Smooth muscle cell (in vitro differentiated cells): ENCODE measurements at regions not wholly inside any gene's neighbourhood (a gene's known extent, or its start where the extent isn't known, plus 50 kb on each side); places are given as distances from the start of the nearest gene placed in this dataset.

Experiments
- DNase-seq: peaks from one replicate; lab custom pipeline; 2025; ENCODE audit not compliant: unreplicated experiment; lab: John Stamatoyannopoulos, UW
- H2AFZ ChIP-seq: fragments of 200-600 bp; sonication (generic); 2 replicates; pipeline ENCODE4 v1.6.0; 2016; ENCODE audit warnings: antibody characterized with exemption, low read depth, mild to moderate bottlenecking
- H3F3A ChIP-seq: fragments of 200-600 bp; sonication (generic); 2 replicates; pipeline ENCODE4 v1.6.0; 2017; ENCODE audit warnings: antibody characterized with exemption, low read depth
- H3K27ac ChIP-seq: fragments of 200-600 bp; sonication (generic); 2 replicates; pipeline ENCODE4 v1.5.1; 2016; ENCODE audit warnings: low read depth, mild to moderate bottlenecking
- H3K27me3 ChIP-seq: fragments of 200-600 bp; sonication (generic); 2 replicates; pipeline ENCODE4 v1.6.1; 2016; ENCODE audit warnings: low read depth, mild to moderate bottlenecking
- H3K36me3 ChIP-seq: fragments of 200-600 bp; sonication (generic); 2 replicates; pipeline ENCODE4 v1.5.1; 2016; ENCODE audit warnings: low read depth
- H3K4me1 ChIP-seq: fragments of 200-600 bp; sonication (generic); 2 replicates; pipeline ENCODE4 v1.5.1; 2016; ENCODE audit warnings: low read depth
- H3K4me2 ChIP-seq: fragments of 200-600 bp; sonication (generic); 2 replicates; pipeline ENCODE4 v1.6.0; 2016; ENCODE audit warnings: mild to moderate bottlenecking
- H3K4me3 ChIP-seq: fragments of 200-600 bp; sonication (generic); 2 replicates; pipeline ENCODE4 v1.5.1; 2016; ENCODE audit warnings: mild to moderate bottlenecking
- H3K79me2 ChIP-seq: fragments of 200-600 bp; sonication (generic); 2 replicates; pipeline ENCODE4 v1.6.0; 2016; ENCODE audit warnings: low read depth, mild to moderate bottlenecking
- H3K9ac ChIP-seq: fragments of 200-600 bp; sonication (generic); 2 replicates; pipeline ENCODE4 v1.6.0; 2016; ENCODE audit warnings: low read depth
- H3K9me3 ChIP-seq: fragments of 200-600 bp; sonication (generic); replicated peaks from 2 replicates; pipeline ENCODE4 v1.5.1; 2016; ENCODE audit warnings: low read depth
- H4K20me1 ChIP-seq: fragments of 200-600 bp; sonication (generic); 2 replicates; pipeline ENCODE4 v1.6.0; 2016; ENCODE audit warnings: low read depth
- CTCF ChIP-seq: fragments of 200-600 bp; sonication (generic); IDR thresholded peaks from 2 replicates; pipeline ENCODE4 v1.5.1; 2017; ENCODE audit warnings: borderline replicate concordance, mild to moderate bottlenecking, antibody characterized with exemption; ENCODE audit not compliant: insufficient read depth, poor library complexity, severe bottlenecking
- WGBS: methylation state at CpG from one replicate; pipeline ENCODE4 v1.1.7; 2016; ENCODE audit warnings: low lambda C conversion rate; 5-methylcytosine and 5-hydroxymethylcytosine counted together

GRCh38 chr6:139448051-139448649 is 73.7 kb upstream of the CITED2 start:
- H3K79me2 ChIP-seq, result no peaks in the 10 kb centered on the region
- H2AFZ ChIP-seq, result peak overlapping the region; percentile 74

GRCh38 chr6:139447656-139447975 is 73.2 kb upstream of the CITED2 start:
- no peak overlapping the region for H3K4me2 ChIP-seq
- WGBS, result 88% methylated on average over 1 of the region's 1 CpG
- no peaks in the 10 kb centered on the region for H3K9me3 ChIP-seq
- no peaks in the 10 kb centered on the region for H3F3A ChIP-seq
- no peaks in the 10 kb centered on the region for H4K20me1 ChIP-seq
- H3K79me2 ChIP-seq, result no peaks in the 10 kb centered on the region
- H3K4me1 ChIP-seq, result peaks cover 17% of the 10 kb centered on the region
- DNase-seq, result no peak
- no peak for TF ChIP-seq CTCF
- H3K36me3 ChIP-seq, result no peaks in the 10 kb centered on the region
- H3K27ac ChIP-seq, result no peak overlapping the region
- H3K4me3 ChIP-seq, result no peak overlapping the region
- peak overlapping the region; percentile 74 for H2AFZ ChIP-seq
- no peak overlapping the region for H3K9ac ChIP-seq
- H3K27me3 ChIP-seq, result no peaks in the 10 kb centered on the region

More at GRCh38 chr6:139448051-139448649, 73.7 kb upstream of the CITED2 start:
- peak overlapping the region; percentile 12 for H3K27ac ChIP-seq
- no peak overlapping the region for H3K4me3 ChIP-seq
- H3K4me2 ChIP-seq, result no peak overlapping the region
- H3K36me3 ChIP-seq, result no peaks in the 10 kb centered on the region
- 73% methylated on average over 2 of the region's 2 CpGs for WGBS
- no peaks in the 10 kb centered on the region for H3F3A ChIP-seq
- no peak for DNase-seq
- H3K4me1 ChIP-seq, result peaks cover 18% of the 10 kb centered on the region
- TF ChIP-seq CTCF, result no peak
- H3K9me3 ChIP-seq, result no peaks in the 10 kb centered on the region
- H4K20me1 ChIP-seq, result no peaks in the 10 kb centered on the region
- H3K9ac ChIP-seq, result no peak overlapping the region
- H3K27me3 ChIP-seq, result no peaks in the 10 kb centered on the region

- no peak for DNase-seq
- Histone ChIP-seq H4K20me1 (no peaks in the 10 kb centered on the region), H2AFZ (no peak overlapping the region), H3K4me3 (no peak overlapping the region), H3F3A (no peaks in the 10 kb centered on the region), H3K9ac (no peak overlapping the region), H3K79me2 (no peaks in the 10 kb centered on the region), H3K27ac (no peak overlapping the region), H3K27me3 (no peaks in the 10 kb centered on the region), H3K4me2 (no peak overlapping the region), H3K9me3 (no peaks in the 10 kb centered on the region), H3K36me3 (no peaks in the 10 kb centered on the region), H3K4me1 (peaks cover 12% of the 10 kb centered on the region)
- 90% methylated on average over 6 of the region's 6 CpGs for WGBS
- TF ChIP-seq CTCF, result no peak
Observed at GRCh38 chr6:139446768-139447655, 72.6 kb upstream of the CITED2 start.
